ENCODE measurements at regions not wholly inside any gene's neighbourhood (a gene's known extent, or its start where the extent isn't known, plus 50 kb on each side); places are given as distances from the start of the nearest gene placed in this dataset.

GRCh38 chr10:113425008-113425407, 127.8 kb upstream of the HABP2 start:
- no peak for ATAC-seq
- H2AFZ ChIP-seq (ENCODE audit: low read depth, low read length, poor library complexity, severe bottlenecking) = no peak overlapping the region
- CTCF ChIA-PET = no interaction called here
- no TSS peak for BruUV-seq (replicated peaks)
- H3K4me2 ChIP-seq (ENCODE audit: low read length) = no peak overlapping the region
- RAD21 ChIA-PET (ENCODE audit: low non-redundant PET in 1 of 2, low total read pairs in 2 of 2, uncharacterized antibody in 2 of 2, unreplicated experiment in 2 of 2) = no interaction called here
- 0 out of 2 replicates have a peak, but pooled peaks cover 5% of the 10 kb centered on the region for H3K27me3 ChIP-seq (ENCODE audit: insufficient read depth, low read length)
- H3K9me2 ChIP-seq (ENCODE audit: insufficient read depth) = no peaks in the 10 kb centered on the region
- H3K9me3 ChIP-seq (ENCODE audit: control insufficient read depth in 1 of 2, insufficient read depth in 1 of 2, low read depth in 1 of 2, low read length in 2 of 2) = peaks cover under 1 to 3% of the 10 kb centered on the region in 2 experiments; a peak in 1 of 4 replicates
- H4K20me1 ChIP-seq (ENCODE audit: insufficient read depth) = no peaks in the 10 kb centered on the region
- intact Hi-C loops (cut with micrococcal nuclease) = no loop called here
- no peak overlapping the region for H3K9ac ChIP-seq (ENCODE audit: low read length)
- no peaks in the 10 kb centered on the region for H3K36me3 ChIP-seq (ENCODE audit: control insufficient read depth in 1 of 2, insufficient read depth in 2 of 2, low read length in 2 of 2)
- POLR2A ChIA-PET = no interaction called here
- H3K4me1 ChIP-seq (ENCODE audit: control insufficient read depth in 1 of 2, insufficient read depth in 2 of 2, low read length in 2 of 2) = no peaks in the 10 kb centered on the region; a peak in 1 of 4 replicates
- no peaks in the 10 kb centered on the region for H3K79me2 ChIP-seq (ENCODE audit: insufficient read depth, low read length)
- H3K4me3 ChIP-seq (replicated peaks in 1 of 2; ENCODE audit: low read depth in 1 of 2, low read length in 2 of 2) = no peak overlapping the region
- DNase-seq (ENCODE audit: low read depth, low spot score) = no peak
- TF ChIP-seq MAX (IDR thresholded peaks at IDR 0.05) = no peak
- TF ChIP-seq POLR2A (IDR thresholded peaks at IDR 0.05; ENCODE audit: borderline replicate concordance, extremely low read depth, insufficient read depth, insufficient read length) = no peak
- TF ChIP-seq RAD21 (IDR thresholded peaks at IDR 0.05; ENCODE audit: low read depth) = no peak
- TF ChIP-seq TCF7L2 (IDR thresholded peaks at IDR 0.05; ENCODE audit: borderline replicate concordance, extremely low read depth, insufficient read depth, insufficient read length) = no peak
- no peak for TF ChIP-seq ATF3 (IDR thresholded peaks at IDR 0.05)
- no peak for TF ChIP-seq REST (IDR thresholded peaks at IDR 0.05; ENCODE audit: low read depth)
- no peak for TF ChIP-seq EZH2 (IDR thresholded peaks at IDR 0.05)
- no peak for TF ChIP-seq CTCF (IDR thresholded peaks at IDR 0.05 in 2 of 3, conservative IDR thresholded peaks at IDR 0.05 in 1 of 3; ENCODE audit: borderline replicate concordance in 1 of 3, insufficient read depth in 1 of 3, low read depth in 2 of 3, low read length in 2 of 3)
- no peak for TF ChIP-seq ZBTB33 (IDR thresholded peaks at IDR 0.05; ENCODE audit: extremely low read depth, insufficient replicate concordance, low read length)
- no peak for TF ChIP-seq SIN3A (IDR thresholded peaks at IDR 0.05; ENCODE audit: low read depth)
- no peak for TF ChIP-seq ZFX (IDR thresholded peaks at IDR 0.05)
- no peak for TF ChIP-seq SP1 (IDR thresholded peaks at IDR 0.05; ENCODE audit: low read depth)
- no peak for TF ChIP-seq EGR1 (IDR thresholded peaks at IDR 0.05; ENCODE audit: low read depth)
- no peak for TF ChIP-seq YY1 (IDR thresholded peaks at IDR 0.05; ENCODE audit: extremely low read depth, insufficient replicate concordance, low read depth, low read length)
- no peak for TF ChIP-seq SRF (IDR thresholded peaks at IDR 0.05; ENCODE audit: low read depth)
- no peak for TF ChIP-seq JUND (IDR thresholded peaks at IDR 0.05)
- TF ChIP-seq EZH2phosphoT487 (IDR thresholded peaks at IDR 0.05; ENCODE audit: borderline replicate concordance) = no peak
- TF ChIP-seq FOSL1 (IDR thresholded peaks at IDR 0.05; ENCODE audit: low read depth) = no peak
- TF ChIP-seq ELF1 (IDR thresholded peaks at IDR 0.05; ENCODE audit: borderline replicate concordance, low read depth) = no peak
- H3K27ac ChIP-seq (ENCODE audit: low read depth, low read length) = no peak overlapping the region
